ENCODE measurements at regions not wholly inside any gene's neighbourhood (a gene's known extent, or its start where the extent isn't known, plus 50 kb on each side); places are given as distances from the start of the nearest gene placed in this dataset.

DNA sequence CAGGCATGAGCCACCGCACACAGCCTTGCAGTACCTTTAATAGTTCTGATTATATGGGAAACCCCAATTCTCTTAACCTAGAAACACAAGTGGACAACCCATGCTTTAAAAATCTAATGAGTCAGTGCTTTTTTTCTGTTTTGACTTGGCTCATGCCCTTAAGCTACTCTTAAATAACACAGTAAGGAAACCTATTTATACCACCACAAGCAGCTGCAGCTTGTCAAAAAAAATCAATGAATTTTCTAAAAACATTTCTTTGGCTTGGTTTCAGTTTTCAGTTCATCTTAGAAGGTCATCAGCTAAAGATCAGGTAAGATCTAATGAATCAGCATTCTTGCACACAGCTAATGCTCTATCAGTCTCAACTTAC lies 124.1 kb upstream of the DST start:
- no peak overlapping the region for H3K27ac ChIP-seq (ENCODE audit: low read depth in 1 of 2, low read length in 2 of 2)
- DNase-seq, result no peak
- no peak overlapping the region for H3K4me2 ChIP-seq (replicated peaks; ENCODE audit: extremely low read depth, low read length, poor library complexity, severe bottlenecking)
- H3K9me3 ChIP-seq (replicated peaks in 1 of 2; ENCODE audit: control insufficient read depth in 1 of 2, insufficient read depth in 1 of 2, low read length in 2 of 2), result no peaks in the 10 kb centered on the region
- intact Hi-C loops (cut with micrococcal nuclease), result loop anchor here in 1 of 2 donors (10.0 kb wide), 1 partner anchor 122 kb away; the partner anchor contains the start of gene DST
- no peak overlapping the region for H2AFZ ChIP-seq (ENCODE audit: insufficient read depth, low read depth, low read length, poor library complexity, severe bottlenecking)
- no peaks in the 10 kb centered on the region for H3K36me3 ChIP-seq (replicated peaks in 1 of 2; ENCODE audit: control insufficient read depth in 1 of 2, insufficient read depth in 2 of 2, low read length in 2 of 2)
- Mint-ChIP-seq H3K27me3 (ENCODE audit: low read depth in 3 of 3) (peaks cover 0 to 2% (median 0%) of the 10 kb centered on the region in 3 donors), H3K4me3 (no peak overlapping the region), H3K9me3 (no peaks in the 10 kb centered on the region), H3K36me3 (no peaks in the 10 kb centered on the region), H3K4me1 (peaks cover 11% of the 10 kb centered on the region), H3K27ac (peak overlapping the region in 1 of 7 donors; percentile 61)
- H3K4me1 ChIP-seq (ENCODE audit: control insufficient read depth in 1 of 2, insufficient read depth in 2 of 2, low read length in 2 of 2), result peaks cover 0 to 3% of the 10 kb centered on the region in 2 donors
- TF ChIP-seq, protein P1, sequence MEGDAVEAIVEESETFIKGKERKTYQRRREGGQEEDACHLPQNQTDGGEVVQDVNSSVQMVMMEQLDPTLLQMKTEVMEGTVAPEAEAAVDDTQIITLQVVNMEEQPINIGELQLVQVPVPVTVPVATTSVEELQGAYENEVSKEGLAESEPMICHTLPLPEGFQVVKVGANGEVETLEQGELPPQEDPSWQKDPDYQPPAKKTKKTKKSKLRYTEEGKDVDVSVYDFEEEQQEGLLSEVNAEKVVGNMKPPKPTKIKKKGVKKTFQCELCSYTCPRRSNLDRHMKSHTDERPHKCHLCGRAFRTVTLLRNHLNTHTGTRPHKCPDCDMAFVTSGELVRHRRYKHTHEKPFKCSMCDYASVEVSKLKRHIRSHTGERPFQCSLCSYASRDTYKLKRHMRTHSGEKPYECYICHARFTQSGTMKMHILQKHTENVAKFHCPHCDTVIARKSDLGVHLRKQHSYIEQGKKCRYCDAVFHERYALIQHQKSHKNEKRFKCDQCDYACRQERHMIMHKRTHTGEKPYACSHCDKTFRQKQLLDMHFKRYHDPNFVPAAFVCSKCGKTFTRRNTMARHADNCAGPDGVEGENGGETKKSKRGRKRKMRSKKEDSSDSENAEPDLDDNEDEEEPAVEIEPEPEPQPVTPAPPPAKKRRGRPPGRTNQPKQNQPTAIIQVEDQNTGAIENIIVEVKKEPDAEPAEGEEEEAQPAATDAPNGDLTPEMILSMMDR (IDR thresholded peaks at IDR 0.05), result no peak
- H3K79me2 ChIP-seq (ENCODE audit: insufficient read depth, low read length), result no peaks in the 10 kb centered on the region
- WGBS (ENCODE audit: insufficient coverage), result 100% methylated on average over 1 of the region's 1 CpG
- H3K9ac ChIP-seq (ENCODE audit: insufficient read depth, low read length, poor library complexity, severe bottlenecking), result no peak overlapping the region
- H3K27me3 ChIP-seq (ENCODE audit: control insufficient read depth in 2 of 2, insufficient read depth in 2 of 2, low read length in 2 of 2), result no peaks in the 10 kb centered on the region
- no peak overlapping the region for H3K4me3 ChIP-seq (replicated peaks in 1 of 3; ENCODE audit: low read depth in 2 of 3, low read length in 3 of 3)
- H4K20me1 ChIP-seq (ENCODE audit: insufficient read depth, low read length), result no peaks in the 10 kb centered on the region

DNA sequence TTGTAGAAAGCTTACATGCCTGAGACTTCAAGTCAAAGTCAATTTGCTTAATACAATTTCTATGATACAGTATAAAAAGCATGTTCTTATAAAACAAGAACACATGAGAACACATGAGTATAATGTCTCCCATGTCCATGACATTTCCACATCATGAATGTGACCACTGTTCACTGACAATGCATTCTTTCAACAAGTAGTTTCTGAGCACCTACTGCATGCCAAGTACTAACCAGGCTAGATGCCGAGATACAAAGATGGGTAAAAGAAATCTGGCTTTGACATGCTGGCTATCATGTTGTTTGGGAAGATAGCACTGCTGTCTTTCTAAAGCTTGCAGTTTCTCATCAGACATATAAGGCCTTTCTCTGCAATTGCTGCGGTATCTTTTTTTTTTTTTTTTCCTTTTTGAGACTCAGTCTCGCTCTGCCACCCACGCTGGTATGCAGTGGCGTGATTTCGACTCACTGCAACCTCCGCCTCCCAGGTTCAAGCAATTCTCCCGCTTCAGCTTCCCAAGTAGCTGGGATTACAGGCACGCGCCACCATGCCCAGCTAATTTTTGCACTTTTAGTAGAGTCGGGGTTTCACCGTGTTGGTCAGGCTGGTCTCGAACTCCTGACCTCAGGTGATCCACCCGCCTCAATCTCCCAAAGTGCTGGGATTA lies 123.6 kb upstream of the DST start:
- Histone ChIP-seq H3K27me3 (ENCODE audit: control insufficient read depth in 2 of 2, insufficient read depth in 2 of 2, low read length in 2 of 2) (no peaks in the 10 kb centered on the region), H3K4me3 (replicated peaks in 1 of 3; ENCODE audit: low read depth in 2 of 3, low read length in 3 of 3) (no peak overlapping the region), H3K4me2 (replicated peaks; ENCODE audit: extremely low read depth, low read length, poor library complexity, severe bottlenecking) (no peak overlapping the region), H3K9me3 (replicated peaks in 1 of 2; ENCODE audit: control insufficient read depth in 1 of 2, insufficient read depth in 1 of 2, low read length in 2 of 2) (no peaks in the 10 kb centered on the region), H2AFZ (ENCODE audit: insufficient read depth, low read depth, low read length, poor library complexity, severe bottlenecking) (no peak overlapping the region), H3K36me3 (replicated peaks in 1 of 2; ENCODE audit: control insufficient read depth in 1 of 2, insufficient read depth in 2 of 2, low read length in 2 of 2) (no peaks in the 10 kb centered on the region), H3K79me2 (ENCODE audit: insufficient read depth, low read length) (no peaks in the 10 kb centered on the region), H4K20me1 (ENCODE audit: insufficient read depth, low read length) (no peaks in the 10 kb centered on the region), H3K9ac (ENCODE audit: insufficient read depth, low read length, poor library complexity, severe bottlenecking) (no peak overlapping the region), H3K27ac (ENCODE audit: low read depth in 1 of 2, low read length in 2 of 2) (no peak overlapping the region), H3K4me1 (ENCODE audit: control insufficient read depth in 1 of 2, insufficient read depth in 2 of 2, low read length in 2 of 2) (peaks cover 0 to 3% of the 10 kb centered on the region in 2 donors)
- Mint-ChIP-seq H3K27me3 (ENCODE audit: low read depth in 3 of 3) (peaks cover 0 to 2% (median 0%) of the 10 kb centered on the region in 3 donors), H3K4me3 (no peak overlapping the region), H3K36me3 (no peaks in the 10 kb centered on the region), H3K4me1 (peaks cover 10% of the 10 kb centered on the region), H3K9me3 (no peaks in the 10 kb centered on the region), H3K27ac (peak overlapping the region in 1 of 7 donors; percentile 61)
- DNase-seq, result no peak
- intact Hi-C loops (cut with micrococcal nuclease), result loop anchor here in 1 of 2 donors (10.0 kb wide), 1 partner anchor 121 kb away; the partner anchor contains the start of gene DST
- TF ChIP-seq, protein P1 (IDR thresholded peaks at IDR 0.05), result no peak
- 99% methylated on average over 8 of the region's 14 CpGs for WGBS (ENCODE audit: insufficient coverage)
